ENCODE measurements at regions not wholly inside any gene's neighbourhood (a gene's known extent, or its start where the extent isn't known, plus 50 kb on each side); places are given as distances from the start of the nearest gene placed in this dataset.

DNA sequence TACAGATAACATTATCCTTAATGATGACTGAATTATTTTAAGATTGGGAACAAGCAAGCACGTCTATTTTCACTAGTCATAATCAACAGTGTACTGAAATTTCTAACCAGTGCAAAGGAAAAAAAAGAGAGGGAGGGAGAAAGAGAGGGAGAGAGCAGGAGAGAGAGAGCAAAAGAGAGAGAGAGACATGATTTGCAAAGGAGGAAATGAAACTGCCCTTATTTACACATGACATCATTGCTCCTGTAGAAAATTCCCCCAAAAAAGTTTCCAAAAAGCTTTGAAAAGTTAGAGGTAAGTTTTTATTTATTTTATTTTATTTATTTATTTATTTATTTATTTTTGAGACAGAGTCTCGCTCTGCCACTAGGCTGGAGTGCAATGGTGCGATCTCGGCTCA, 355.3 kb upstream of the CELF4 start:
- TF ChIP-seq, protein P1, sequence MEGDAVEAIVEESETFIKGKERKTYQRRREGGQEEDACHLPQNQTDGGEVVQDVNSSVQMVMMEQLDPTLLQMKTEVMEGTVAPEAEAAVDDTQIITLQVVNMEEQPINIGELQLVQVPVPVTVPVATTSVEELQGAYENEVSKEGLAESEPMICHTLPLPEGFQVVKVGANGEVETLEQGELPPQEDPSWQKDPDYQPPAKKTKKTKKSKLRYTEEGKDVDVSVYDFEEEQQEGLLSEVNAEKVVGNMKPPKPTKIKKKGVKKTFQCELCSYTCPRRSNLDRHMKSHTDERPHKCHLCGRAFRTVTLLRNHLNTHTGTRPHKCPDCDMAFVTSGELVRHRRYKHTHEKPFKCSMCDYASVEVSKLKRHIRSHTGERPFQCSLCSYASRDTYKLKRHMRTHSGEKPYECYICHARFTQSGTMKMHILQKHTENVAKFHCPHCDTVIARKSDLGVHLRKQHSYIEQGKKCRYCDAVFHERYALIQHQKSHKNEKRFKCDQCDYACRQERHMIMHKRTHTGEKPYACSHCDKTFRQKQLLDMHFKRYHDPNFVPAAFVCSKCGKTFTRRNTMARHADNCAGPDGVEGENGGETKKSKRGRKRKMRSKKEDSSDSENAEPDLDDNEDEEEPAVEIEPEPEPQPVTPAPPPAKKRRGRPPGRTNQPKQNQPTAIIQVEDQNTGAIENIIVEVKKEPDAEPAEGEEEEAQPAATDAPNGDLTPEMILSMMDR (IDR thresholded peaks at IDR 0.05; ENCODE audit: extremely low read depth in 1 of 2, insufficient read depth in 1 of 2, low read depth in 1 of 2, low read length in 2 of 2), result no peak
- TF ChIP-seq POLR2AphosphoS5 (IDR thresholded peaks at IDR 0.05; ENCODE audit: insufficient read depth, low read depth, low read length), result no peak
- no peak for TF ChIP-seq GATA2 (IDR thresholded peaks at IDR 0.05; ENCODE audit: insufficient read depth, insufficient read length, low read depth, low read length)
- TF ChIP-seq POLR2A (IDR thresholded peaks at IDR 0.05; ENCODE audit: low read depth, low read length), result no peak
- TF ChIP-seq, protein P2, sequence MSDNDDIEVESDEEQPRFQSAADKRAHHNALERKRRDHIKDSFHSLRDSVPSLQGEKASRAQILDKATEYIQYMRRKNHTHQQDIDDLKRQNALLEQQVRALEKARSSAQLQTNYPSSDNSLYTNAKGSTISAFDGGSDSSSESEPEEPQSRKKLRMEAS (IDR thresholded peaks at IDR 0.05; ENCODE audit: insufficient read depth, insufficient read length), result no peak
- TF ChIP-seq EZH2 (IDR thresholded peaks at IDR 0.05; ENCODE audit: borderline replicate concordance, low read depth, low read length, severe bottlenecking), result no peak

Measured in endothelial cell of umbilical vein (primary cell).